ENCODE measurements at regions not wholly inside any gene's neighbourhood (a gene's known extent, or its start where the extent isn't known, plus 50 kb on each side); places are given as distances from the start of the nearest gene placed in this dataset.

DNA sequence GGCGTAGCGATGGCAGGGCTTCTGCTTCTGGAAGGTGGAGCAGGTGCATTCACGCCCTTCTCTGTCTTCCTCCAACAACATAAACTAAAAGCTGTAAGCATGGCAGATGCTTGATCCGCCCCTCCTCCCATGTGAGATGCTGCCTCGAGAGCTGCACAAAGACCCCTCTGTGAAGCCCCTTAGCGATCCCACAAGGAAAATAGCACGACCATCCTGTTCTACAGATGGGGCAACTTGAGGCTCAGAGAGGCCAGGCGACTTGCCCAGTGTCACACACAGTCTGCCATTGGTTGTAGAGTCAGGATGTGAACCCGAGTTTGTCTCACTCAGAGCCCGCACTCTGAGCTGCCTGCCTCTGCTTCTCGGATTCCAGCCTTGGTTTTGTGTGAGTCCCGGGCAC is 144.4 kb downstream of the SCARB1 start:
- TF ChIP-seq, protein P1, sequence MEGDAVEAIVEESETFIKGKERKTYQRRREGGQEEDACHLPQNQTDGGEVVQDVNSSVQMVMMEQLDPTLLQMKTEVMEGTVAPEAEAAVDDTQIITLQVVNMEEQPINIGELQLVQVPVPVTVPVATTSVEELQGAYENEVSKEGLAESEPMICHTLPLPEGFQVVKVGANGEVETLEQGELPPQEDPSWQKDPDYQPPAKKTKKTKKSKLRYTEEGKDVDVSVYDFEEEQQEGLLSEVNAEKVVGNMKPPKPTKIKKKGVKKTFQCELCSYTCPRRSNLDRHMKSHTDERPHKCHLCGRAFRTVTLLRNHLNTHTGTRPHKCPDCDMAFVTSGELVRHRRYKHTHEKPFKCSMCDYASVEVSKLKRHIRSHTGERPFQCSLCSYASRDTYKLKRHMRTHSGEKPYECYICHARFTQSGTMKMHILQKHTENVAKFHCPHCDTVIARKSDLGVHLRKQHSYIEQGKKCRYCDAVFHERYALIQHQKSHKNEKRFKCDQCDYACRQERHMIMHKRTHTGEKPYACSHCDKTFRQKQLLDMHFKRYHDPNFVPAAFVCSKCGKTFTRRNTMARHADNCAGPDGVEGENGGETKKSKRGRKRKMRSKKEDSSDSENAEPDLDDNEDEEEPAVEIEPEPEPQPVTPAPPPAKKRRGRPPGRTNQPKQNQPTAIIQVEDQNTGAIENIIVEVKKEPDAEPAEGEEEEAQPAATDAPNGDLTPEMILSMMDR (conservative IDR thresholded peaks at IDR 0.05) = no peak
- no peak for TF ChIP-seq EZH2 (IDR thresholded peaks at IDR 0.05; ENCODE audit: low read depth)
